ENCODE measurements at regions not wholly inside any gene's neighbourhood (a gene's known extent, or its start where the extent isn't known, plus 50 kb on each side); places are given as distances from the start of the nearest gene placed in this dataset.

- TF ChIP-seq CTCF (IDR thresholded peaks at IDR 0.05), result no peak
- TF ChIP-seq POLR2A (IDR thresholded peaks at IDR 0.05), result no peak
- TF ChIP-seq POLR2AphosphoS5 (IDR thresholded peaks at IDR 0.05; ENCODE audit: insufficient read depth in 1 of 2, low read depth in 1 of 2), result no peak
Observed at GRCh38 chr3:147924755-147925154, 515.6 kb downstream of the ZIC1 start.
